DOHH2 (cell line): ENCODE measurements at regions not wholly inside any gene's neighbourhood (a gene's known extent, or its start where the extent isn't known, plus 50 kb on each side); places are given as distances from the start of the nearest gene placed in this dataset.

Experiments
- H3F3A ChIP-seq: fragments of 200-600 bp; sonication (generic), shearing (Covaris generic); 2 replicates; pipeline ENCODE4 v1.6.0; 2016; ENCODE audit warnings: antibody characterized with exemption, mild to moderate bottlenecking; ENCODE audit not compliant: control insufficient read depth, insufficient read depth
- H3K27ac ChIP-seq: fragments of 200-600 bp; sonication (generic); 2 replicates; pipeline ENCODE4 v1.5.1; 2014; ENCODE audit warnings: low read depth, mild to moderate bottlenecking, low read length, moderate library complexity
- H3K27me3 ChIP-seq: fragments of 200-600 bp; sonication (generic); 2 replicates; pipeline ENCODE4 v1.6.1; 2014; ENCODE audit warnings: mild to moderate bottlenecking, low read length, mixed read lengths; ENCODE audit not compliant: control insufficient read depth
- H3K36me3 ChIP-seq: fragments of 200-600 bp; sonication (generic); 2 replicates; pipeline ENCODE4 v1.6.1; 2014; ENCODE audit warnings: mild to moderate bottlenecking, low read length, moderate library complexity, mixed read lengths; ENCODE audit not compliant: control insufficient read depth
- H3K4me1 ChIP-seq: fragments of 200-600 bp; sonication (generic); 2 replicates; pipeline ENCODE4 v1.6.1; 2014; ENCODE audit warnings: mild to moderate bottlenecking, low read length, mixed read lengths; ENCODE audit not compliant: control insufficient read depth
- H3K4me2 ChIP-seq: fragments of 200-600 bp; sonication (generic); 2 replicates; pipeline ENCODE4 v1.6.0; 2014; ENCODE audit warnings: mild to moderate bottlenecking, low read length, moderate library complexity
- H3K4me3 ChIP-seq: fragments of 200-600 bp; sonication (generic); 2 replicates; pipeline ENCODE4 v1.5.1; 2014; ENCODE audit warnings: mild to moderate bottlenecking, low read length, mixed read lengths
- H3K79me2 ChIP-seq: fragments of 200-600 bp; sonication (generic); 2 replicates; pipeline ENCODE4 v1.6.1; 2014; ENCODE audit warnings: mild to moderate bottlenecking, low read length, mixed read lengths; ENCODE audit not compliant: control insufficient read depth
- H3K9me2 ChIP-seq: fragments of 200-600 bp; sonication (generic); replicated peaks from 2 replicates; pipeline ENCODE4 v1.6.1; 2014; ENCODE audit warnings: mild to moderate bottlenecking, low read length, mixed read lengths; ENCODE audit not compliant: control insufficient read depth
- H3K9me3 ChIP-seq: fragments of 200-600 bp; sonication (generic); 2 replicates; pipeline ENCODE4 v1.6.1; 2014; ENCODE audit warnings: antibody characterized with exemption, low read length, mixed read lengths; ENCODE audit not compliant: control insufficient read depth, insufficient read depth
- H4K20me1 ChIP-seq: fragments of 200-600 bp; sonication (generic); 2 replicates; pipeline ENCODE4 v1.6.0; 2014; ENCODE audit warnings: low read depth, mild to moderate bottlenecking, antibody characterized with exemption, low read length, moderate library complexity; ENCODE audit not compliant: control insufficient read depth, insufficient read depth
- EZH2phosphoT487 ChIP-seq: fragments of 200-600 bp; sonication (generic); IDR thresholded peaks from 2 replicates; pipeline ENCODE4 v1.6.1; 2017; ENCODE audit warnings: borderline replicate concordance, mild to moderate bottlenecking, antibody characterized with exemption, low read length, moderate library complexity, mixed read lengths
- TF ChIP-seq, protein P1 (sequence below): fragments of 200-600 bp; sonication (generic); IDR thresholded peaks from one replicate; pipeline ENCODE4 v1.5.1; 2014; ENCODE audit warnings: antibody characterized with exemption, mild to moderate bottlenecking, low read depth, low read length; ENCODE audit not compliant: poor library complexity, severe bottlenecking

DNA sequence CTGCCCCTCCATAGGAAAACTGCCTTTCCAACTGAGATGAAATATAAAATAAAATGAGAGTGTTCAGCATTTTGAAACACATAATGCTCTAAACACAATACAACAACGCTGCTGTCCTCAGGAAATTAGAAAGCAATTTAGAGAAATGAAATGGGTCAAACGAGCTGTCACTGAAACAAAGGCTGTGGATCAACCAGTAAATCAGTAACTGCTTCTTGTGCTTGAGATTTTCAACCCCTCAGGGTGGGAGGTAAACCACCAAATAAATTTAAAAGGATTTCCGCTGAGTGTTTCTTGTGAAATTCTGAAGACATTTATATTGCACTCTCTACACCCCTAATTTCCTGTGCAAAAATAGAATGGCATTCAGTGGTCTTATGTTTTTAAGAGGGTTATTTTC lies 657.1 kb upstream of the SEL1L start:
- TF ChIP-seq, protein P1, sequence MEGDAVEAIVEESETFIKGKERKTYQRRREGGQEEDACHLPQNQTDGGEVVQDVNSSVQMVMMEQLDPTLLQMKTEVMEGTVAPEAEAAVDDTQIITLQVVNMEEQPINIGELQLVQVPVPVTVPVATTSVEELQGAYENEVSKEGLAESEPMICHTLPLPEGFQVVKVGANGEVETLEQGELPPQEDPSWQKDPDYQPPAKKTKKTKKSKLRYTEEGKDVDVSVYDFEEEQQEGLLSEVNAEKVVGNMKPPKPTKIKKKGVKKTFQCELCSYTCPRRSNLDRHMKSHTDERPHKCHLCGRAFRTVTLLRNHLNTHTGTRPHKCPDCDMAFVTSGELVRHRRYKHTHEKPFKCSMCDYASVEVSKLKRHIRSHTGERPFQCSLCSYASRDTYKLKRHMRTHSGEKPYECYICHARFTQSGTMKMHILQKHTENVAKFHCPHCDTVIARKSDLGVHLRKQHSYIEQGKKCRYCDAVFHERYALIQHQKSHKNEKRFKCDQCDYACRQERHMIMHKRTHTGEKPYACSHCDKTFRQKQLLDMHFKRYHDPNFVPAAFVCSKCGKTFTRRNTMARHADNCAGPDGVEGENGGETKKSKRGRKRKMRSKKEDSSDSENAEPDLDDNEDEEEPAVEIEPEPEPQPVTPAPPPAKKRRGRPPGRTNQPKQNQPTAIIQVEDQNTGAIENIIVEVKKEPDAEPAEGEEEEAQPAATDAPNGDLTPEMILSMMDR: no peak
- TF ChIP-seq EZH2phosphoT487: no peak
- Histone ChIP-seq H3K4me1 (no peaks in the 10 kb centered on the region), H3F3A (no peaks in the 10 kb centered on the region), H3K9me2 (no peaks in the 10 kb centered on the region), H3K4me2 (no peak overlapping the region), H3K79me2 (no peaks in the 10 kb centered on the region), H3K9me3 (no peaks in the 10 kb centered on the region), H4K20me1 (no peaks in the 10 kb centered on the region), H3K27ac (no peak overlapping the region), H3K27me3 (no peaks in the 10 kb centered on the region), H3K36me3 (no peaks in the 10 kb centered on the region), H3K4me3 (no peak overlapping the region)

DNA sequence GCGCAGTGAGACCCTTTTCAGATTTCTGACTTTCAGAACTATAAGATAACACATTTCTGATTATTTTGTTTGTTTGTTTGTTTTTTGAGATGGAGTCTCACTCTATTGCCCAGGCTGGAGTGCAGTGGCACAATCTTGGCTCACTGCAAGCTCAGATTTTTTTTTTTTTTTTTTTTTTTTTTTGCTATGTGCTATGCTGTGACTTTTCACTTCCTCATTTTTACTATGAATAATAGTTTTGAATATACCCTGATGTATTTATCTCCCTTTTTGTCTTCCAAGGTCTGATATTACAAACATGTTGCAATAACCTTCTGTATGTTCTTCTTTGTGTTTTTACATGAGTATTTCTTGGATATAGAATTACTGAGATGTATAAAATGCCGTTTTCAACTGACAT lies 658.7 kb upstream of the SEL1L start:
- Histone ChIP-seq H3K4me1 (no peaks in the 10 kb centered on the region), H3K4me3 (no peak overlapping the region), H4K20me1 (no peaks in the 10 kb centered on the region), H3K4me2 (no peak overlapping the region), H3K36me3 (no peaks in the 10 kb centered on the region), H3K9me2 (no peaks in the 10 kb centered on the region), H3F3A (no peaks in the 10 kb centered on the region), H3K79me2 (no peaks in the 10 kb centered on the region), H3K9me3 (no peaks in the 10 kb centered on the region), H3K27me3 (no peaks in the 10 kb centered on the region), H3K27ac (no peak overlapping the region)
- no peak for TF ChIP-seq EZH2phosphoT487
- TF ChIP-seq, protein P1: no peak

DNA sequence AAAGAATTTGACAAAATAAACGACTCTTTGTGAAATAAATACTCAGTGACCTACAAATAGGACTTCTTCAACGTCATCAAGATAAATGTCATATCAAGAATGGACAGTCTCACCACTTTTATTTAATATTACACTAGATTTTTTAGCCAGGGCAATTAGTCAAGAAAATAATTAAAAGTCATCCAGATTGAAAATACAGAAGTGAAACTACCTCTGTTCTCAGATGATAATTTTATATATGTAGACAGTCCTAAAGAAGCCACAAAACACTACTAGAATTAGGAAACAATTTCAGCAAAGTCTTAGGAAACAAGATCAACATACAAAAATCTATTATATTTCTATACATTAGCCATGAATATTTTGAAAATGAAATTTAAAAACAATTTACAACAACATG lies 689.6 kb upstream of the SEL1L start:
- H3K4me2 ChIP-seq: no peak overlapping the region
- H3K79me2 ChIP-seq: no peaks in the 10 kb centered on the region
- H3K4me1 ChIP-seq: no peaks in the 10 kb centered on the region

More for the DNA sequence above, 689.6 kb upstream of the SEL1L start:
- no peak overlapping the region for H3K27ac ChIP-seq
- no peaks in the 10 kb centered on the region for H3K9me2 ChIP-seq
- no peaks in the 10 kb centered on the region for H3K9me3 ChIP-seq
- H4K20me1 ChIP-seq: no peaks in the 10 kb centered on the region
- no peaks in the 10 kb centered on the region for H3K36me3 ChIP-seq
- TF ChIP-seq, protein P1: no peak
- no peak for TF ChIP-seq EZH2phosphoT487
- H3K27me3 ChIP-seq: no peaks in the 10 kb centered on the region
- H3F3A ChIP-seq: no peaks in the 10 kb centered on the region
- H3K4me3 ChIP-seq: no peak overlapping the region
